Duodenal mucosa (tissue), 2 donors: ENCODE measurements at regions not wholly inside any gene's neighbourhood (a gene's known extent, or its start where the extent isn't known, plus 50 kb on each side); places are given as distances from the start of the nearest gene placed in this dataset.

Experiments used
- H3K27ac ChIP-seq: one replicate; pipeline ENCODE4 v1.7.0; 2013; ENCODE audit warnings: low read depth, low read length
- H3K27me3 ChIP-seq, 2 donors: one replicate each; pipeline ENCODE4 v1.7.0; 2013; ENCODE audit warnings: low read length in 2 of 2, control low read depth in 1 of 2; ENCODE audit not compliant: insufficient read depth in 2 of 2, control insufficient read depth in 1 of 2
- H3K36me3 ChIP-seq, 2 donors: one replicate each; pipeline ENCODE4 v1.7.0; 2013; ENCODE audit warnings: low read length in 2 of 2, control low read depth in 1 of 2; ENCODE audit not compliant: insufficient read depth in 2 of 2, control insufficient read depth in 1 of 2
- H3K4me1 ChIP-seq, 2 donors: one replicate each; pipeline ENCODE4 v1.7.0; 2013; ENCODE audit warnings: low read length in 2 of 2, control low read depth in 1 of 2; ENCODE audit not compliant: insufficient read depth in 2 of 2, control insufficient read depth in 1 of 2
- H3K4me3 ChIP-seq, 2 donors: one replicate each; pipeline ENCODE4 v1.7.0; 2013; ENCODE audit warnings: low read length in 2 of 2, low read depth in 1 of 2
- H3K9ac ChIP-seq, 2 donors: one replicate each; pipeline ENCODE4 v1.7.0; 2013; ENCODE audit warnings: low read length in 2 of 2, low read depth in 1 of 2
- H3K9me3 ChIP-seq, 2 donors: one replicate each; pipeline ENCODE4 v1.7.0; 2013; ENCODE audit warnings: low read length in 2 of 2, control low read depth in 1 of 2; ENCODE audit not compliant: control insufficient read depth in 1 of 2

GRCh38 chr6:28732052-28732451, 191.7 kb downstream of the TRIM27 start:
- no peak overlapping the region for H3K9ac ChIP-seq
- no peak overlapping the region for H3K27ac ChIP-seq
- H3K4me3 ChIP-seq, result no peak overlapping the region
- no peaks in the 10 kb centered on the region for H3K4me1 ChIP-seq
- no peaks in the 10 kb centered on the region for H3K9me3 ChIP-seq
- H3K36me3 ChIP-seq, result no peaks in the 10 kb centered on the region
- peaks cover 28 to 48% of the 10 kb centered on the region in 2 donors for H3K27me3 ChIP-seq

- Histone ChIP-seq H3K9ac (no peak overlapping the region), H3K4me1 (no peaks in the 10 kb centered on the region), H3K36me3 (no peaks in the 10 kb centered on the region), H3K27ac (no peak overlapping the region), H3K9me3 (no peaks in the 10 kb centered on the region), H3K27me3 (peaks cover 39 to 54% of the 10 kb centered on the region in 2 donors), H3K4me3 (no peak overlapping the region)
These were observed 189.3 kb downstream of the TRIM27 start for GRCh38 chr6:28734443-28734959.

GRCh38 chr6:28736121-28736520, 187.7 kb downstream of the TRIM27 start:
- Histone ChIP-seq H3K9me3 (no peaks in the 10 kb centered on the region), H3K27ac (no peak overlapping the region), H3K4me3 (no peak overlapping the region), H3K27me3 (peaks cover 38 to 50% of the 10 kb centered on the region in 2 donors), H3K36me3 (no peaks in the 10 kb centered on the region), H3K9ac (no peak overlapping the region), H3K4me1 (no peaks in the 10 kb centered on the region)

- Histone ChIP-seq H3K9ac (no peak overlapping the region), H3K4me3 (no peak overlapping the region), H3K4me1 (no peaks in the 10 kb centered on the region), H3K27ac (no peak overlapping the region), H3K36me3 (no peaks in the 10 kb centered on the region), H3K9me3 (no peaks in the 10 kb centered on the region), H3K27me3 (peaks cover 29 to 51% of the 10 kb centered on the region in 2 donors)
These were observed 185.9 kb downstream of the TRIM27 start for GRCh38 chr6:28737750-28738395.

- H3K9me3 ChIP-seq, result no peaks in the 10 kb centered on the region
- no peaks in the 10 kb centered on the region for H3K4me1 ChIP-seq
- H3K27ac ChIP-seq, result no peak overlapping the region
- peaks cover 27 to 47% of the 10 kb centered on the region in 2 donors for H3K27me3 ChIP-seq
- no peak overlapping the region for H3K4me3 ChIP-seq
- H3K36me3 ChIP-seq, result no peaks in the 10 kb centered on the region
- H3K9ac ChIP-seq, result no peak overlapping the region
These were observed 185.4 kb downstream of the TRIM27 start for GRCh38 chr6:28738396-28738765.

GRCh38 chr6:28741363-28741762, 182.4 kb downstream of the TRIM27 start:
- no peak overlapping the region for H3K4me3 ChIP-seq
- no peak overlapping the region for H3K27ac ChIP-seq
- no peak overlapping the region for H3K9ac ChIP-seq
- no peaks in the 10 kb centered on the region for H3K9me3 ChIP-seq
- no peaks in the 10 kb centered on the region for H3K36me3 ChIP-seq
- peaks cover 14 to 32% of the 10 kb centered on the region in 2 donors for H3K27me3 ChIP-seq
- no peaks in the 10 kb centered on the region for H3K4me1 ChIP-seq

GRCh38 chr6:28742668-28743270, 181.0 kb downstream of the TRIM27 start:
- Histone ChIP-seq H3K36me3 (no peaks in the 10 kb centered on the region), H3K27me3 (peaks cover 13 to 36% of the 10 kb centered on the region in 2 donors), H3K9ac (no peak overlapping the region), H3K4me1 (no peaks in the 10 kb centered on the region), H3K9me3 (no peaks in the 10 kb centered on the region), H3K27ac (no peak overlapping the region), H3K4me3 (no peak overlapping the region)

- Histone ChIP-seq H3K9me3 (no peaks in the 10 kb centered on the region), H3K4me3 (no peak overlapping the region), H3K9ac (no peak overlapping the region), H3K4me1 (no peaks in the 10 kb centered on the region), H3K27me3 (peaks cover 9 to 34% of the 10 kb centered on the region in 2 donors), H3K27ac (no peak overlapping the region), H3K36me3 (no peaks in the 10 kb centered on the region)
These were observed 180.5 kb downstream of the TRIM27 start for GRCh38 chr6:28743271-28743789.

GRCh38 chr6:28747083-28747630, 176.6 kb downstream of the TRIM27 start:
- Histone ChIP-seq H3K27ac (no peak overlapping the region), H3K4me1 (no peaks in the 10 kb centered on the region)

GRCh38 chr6:28747631-28748157, 176.1 kb downstream of the TRIM27 start:
- Histone ChIP-seq H3K27ac (no peak overlapping the region), H3K9me3 (no peaks in the 10 kb centered on the region), H3K9ac (no peak overlapping the region), H3K36me3 (no peaks in the 10 kb centered on the region), H3K27me3 (peaks cover 4 to 19% of the 10 kb centered on the region in 2 donors), H3K4me1 (no peaks in the 10 kb centered on the region), H3K4me3 (no peak overlapping the region)

More at GRCh38 chr6:28747083-28747630, 176.6 kb downstream of the TRIM27 start:
- H3K4me3 ChIP-seq, result no peak overlapping the region
- H3K9me3 ChIP-seq, result no peaks in the 10 kb centered on the region
- H3K36me3 ChIP-seq, result no peaks in the 10 kb centered on the region
- peaks cover 4 to 19% of the 10 kb centered on the region in 2 donors for H3K27me3 ChIP-seq
- no peak overlapping the region for H3K9ac ChIP-seq
